HepG2 (cell line): ENCODE measurements at regions not wholly inside any gene's neighbourhood (a gene's known extent, or its start where the extent isn't known, plus 50 kb on each side); places are given as distances from the start of the nearest gene placed in this dataset.
"Not testable (repeated sequence)": the region's sequence is repeated elsewhere in the genome, so short reads cannot be mapped to it uniquely, and the experiment has no call there.

Source experiments
- ATAC-seq: fragments of 200-7000 bp; cut with Tn5 transposase; 3 replicates; pipeline ENCODE4 v1.9.1; 2020; ENCODE audit warnings: mild to moderate bottlenecking, moderate library complexity
- BruUV-seq: library from RNA; stranded (reverse); fragments of 400-500 nt; replicated peaks from 2 replicates; lab custom pipeline; 2021; lab: Mats Ljungman, UMichigan
- CTCF ChIA-PET: fragments of 300-600 bp; formaldehyde crosslinking; extraction: SDS; loops from one replicate; lab custom pipeline; 2021; ENCODE audit warnings: low total read pairs, inconsistent platforms, low intra/inter-chr PET ratio; lab: Yijun Ruan, JAX
- POLR2A ChIA-PET: fragments of 350-600 bp; sonication (Branson Sonifier 250); formaldehyde crosslinking; loops from one replicate; lab custom pipeline; 2020; ENCODE audit warnings: antibody characterized with exemption, inconsistent platforms; lab: Yijun Ruan, JAX
- DNase-seq: peaks from one replicate; pipeline ENCODE4 v3.0.0-alpha.2; 2015; ENCODE audit warnings: low spot score
- FAIRE-seq: peaks from 3 replicates; lab custom pipeline; 2011; peaks lifted over from hg19 to GRCh38; lab: Jason Lieb, UNC
- H2AFZ ChIP-seq: one replicate; pipeline ENCODE4 v1.6.1; 2011; ENCODE audit warnings: low read length, inconsistent platforms
- H3K27ac ChIP-seq: fragments of 300-600 bp; 3 replicates; pipeline ENCODE4 v1.8.0; 2011; ENCODE audit warnings: mixed run types, mild to moderate bottlenecking, mixed read lengths, low read length, inconsistent platforms; ENCODE audit not compliant: insufficient read depth; ENCODE audit errors: extremely low read length
- H3K27me3 ChIP-seq, 2 experiments: fragments of 200-600 bp in 1 of 2; 2 replicates in 1 of 2; 3 replicates in 1 of 2; pipeline versions ENCODE4 v1.6.0 to v1.8.0; 2011; ENCODE audit warnings: low read length in 2 of 2, mild to moderate bottlenecking in 2 of 2, moderate library complexity in 2 of 2, inconsistent platforms in 1 of 2; ENCODE audit not compliant: insufficient read depth in 2 of 2, control insufficient read depth in 1 of 2
- H3K36me3 ChIP-seq, 2 experiments: fragments of 200-600 bp in 1 of 2; replicated peaks in 1 of 2; 2 replicates in 1 of 2; 3 replicates in 1 of 2; pipeline versions ENCODE4 v1.5.1 to v1.8.0; 2011; ENCODE audit warnings: low read length in 2 of 2, inconsistent platforms in 1 of 2; ENCODE audit not compliant: insufficient read depth in 2 of 2, control insufficient read depth in 1 of 2
- H3K4me1 ChIP-seq: 2 replicates; pipeline ENCODE4 v1.5.1; 2012; ENCODE audit warnings: low read length, inconsistent platforms; ENCODE audit not compliant: insufficient read depth
- H3K4me2 ChIP-seq: 2 replicates; pipeline ENCODE4 v1.6.0; 2011; ENCODE audit warnings: low read depth, low read length, inconsistent platforms
- H3K4me3 ChIP-seq, 3 experiments: fragments of 200-600 bp in 1 of 3; sonication (generic), shearing (Covaris generic) in 1 of 3; replicated peaks in 1 of 3; 2 replicates each; pipeline ENCODE4 v1.5.1; 2011 to 2016; ENCODE audit warnings: low read length in 3 of 3, inconsistent platforms in 2 of 3, low read depth in 2 of 3, mild to moderate bottlenecking in 2 of 3, control low read depth in 1 of 3, mixed read lengths in 1 of 3; ENCODE audit not compliant: insufficient read depth in 1 of 3
- H3K79me2 ChIP-seq: one replicate; pipeline ENCODE4 v1.6.1; 2011; ENCODE audit warnings: low read length, inconsistent platforms; ENCODE audit not compliant: insufficient read depth
- H3K9ac ChIP-seq: 2 replicates; pipeline ENCODE4 v1.6.0; 2011; ENCODE audit warnings: mild to moderate bottlenecking, low read depth, low read length, inconsistent platforms; ENCODE audit not compliant: insufficient read depth
- H3K9me3 ChIP-seq: 2 replicates; pipeline ENCODE4 v1.5.1; 2012; ENCODE audit warnings: mild to moderate bottlenecking, low read length
- H4K20me1 ChIP-seq: 2 replicates; pipeline ENCODE4 v1.6.0; 2011; ENCODE audit warnings: inconsistent platforms, mild to moderate bottlenecking, low read length, moderate library complexity; ENCODE audit not compliant: insufficient read depth
- BRCA1 ChIP-seq: sonication (generic); formaldehyde crosslinking; IDR thresholded peaks from 2 replicates; pipeline ENCODE4 v1.4.0; 2020; ENCODE audit warnings: missing genetic modification reagents
- HNF4G ChIP-seq, 2 experiments: sonication (generic) in 1 of 2; formaldehyde crosslinking in 1 of 2; IDR thresholded peaks; 2 replicates each; pipeline versions ENCODE4 v1.4.0 to v1.6.1; 2011 to 2020; ENCODE audit warnings: borderline replicate concordance in 2 of 2, low read depth in 2 of 2, mild to moderate bottlenecking in 2 of 2, low read length in 1 of 2, missing genetic modification reagents in 1 of 2, moderate library complexity in 1 of 2
- RAD21 ChIP-seq: fragments of 450-650 bp; formaldehyde crosslinking; IDR thresholded peaks from 2 replicates; pipeline ENCODE4 v1.5.0; 2020; ENCODE audit warnings: mild to moderate bottlenecking
- XRCC5 ChIP-seq: fragments of 200-400 bp; formaldehyde crosslinking; optimal IDR thresholded peaks from 2 replicates; pipeline ENCODE3; 2017; ENCODE audit warnings: mild to moderate bottlenecking, low read length
- ZNF562 ChIP-seq: sonication (generic); formaldehyde crosslinking; IDR thresholded peaks from 2 replicates; pipeline ENCODE4 v1.8.0; 2022; ENCODE audit warnings: missing genetic modification reagents, borderline replicate concordance
- WGBS: methylation state at CpG from one replicate; pipeline ENCODE4 v1.1.6; 2017; ENCODE audit warnings: low lambda C conversion rate; 5-methylcytosine and 5-hydroxymethylcytosine counted together
- in situ Hi-C: cut with HindIII; loops from 2 replicates; pipeline ENCODE4 v1.10.0; 2017; ENCODE audit warnings: low pct_unique_long_range_greater_than_20kb; ENCODE audit not compliant: extremely low pct_ligation_motif_present
- intact Hi-C: fragments of 100-400 bp; cut with micrococcal nuclease; formaldehyde crosslinking; loops from one replicate; pipeline ENCODE4 v1.10.0; 2022; ENCODE audit not compliant: unreplicated experiment
- TF ChIP-seq, protein P1 (sequence below): sonication (generic); formaldehyde crosslinking; IDR thresholded peaks from 2 replicates; pipeline ENCODE4 v1.5.1; 2020; ENCODE audit warnings: mild to moderate bottlenecking, missing genetic modification reagents, borderline replicate concordance

DNA sequence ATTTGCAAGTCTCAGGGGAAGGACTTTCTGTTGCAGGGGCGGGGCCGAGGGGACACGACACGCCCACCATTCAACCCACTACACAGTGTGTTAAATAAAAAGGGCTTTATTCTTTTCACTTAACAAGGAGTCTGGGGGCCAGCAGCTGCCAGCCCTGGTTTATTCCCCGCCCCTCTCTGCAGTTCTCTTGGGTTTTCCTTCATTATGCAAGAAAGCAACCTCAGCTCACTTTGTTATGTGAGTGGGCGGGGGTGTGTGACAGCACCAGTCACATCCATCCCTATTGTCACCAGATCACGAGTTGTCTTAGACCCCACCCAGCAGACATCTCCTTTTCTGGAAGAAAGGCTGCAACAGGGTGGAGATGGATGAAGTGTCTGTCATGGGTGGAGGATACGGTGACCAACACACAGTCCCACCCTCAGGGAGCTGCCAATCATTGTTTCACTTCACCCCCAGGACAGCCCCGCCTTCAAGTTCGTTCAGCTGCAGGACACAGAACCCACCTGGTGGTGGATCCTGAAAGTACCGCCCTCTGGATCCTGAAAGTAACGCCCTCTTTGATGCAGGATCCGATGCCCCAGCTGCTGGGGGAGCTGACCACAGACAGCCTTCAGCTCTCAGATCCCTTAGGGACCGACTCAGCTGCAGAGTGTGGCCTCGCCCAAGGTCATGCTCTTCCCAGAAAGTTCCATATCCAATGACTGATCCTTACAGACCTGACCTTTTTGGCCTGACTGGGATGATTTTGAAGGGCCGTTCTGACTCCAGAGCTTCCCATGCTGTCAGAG lies 79.6 kb downstream of the SMIM20 start (continued):
- TF ChIP-seq, protein P1, sequence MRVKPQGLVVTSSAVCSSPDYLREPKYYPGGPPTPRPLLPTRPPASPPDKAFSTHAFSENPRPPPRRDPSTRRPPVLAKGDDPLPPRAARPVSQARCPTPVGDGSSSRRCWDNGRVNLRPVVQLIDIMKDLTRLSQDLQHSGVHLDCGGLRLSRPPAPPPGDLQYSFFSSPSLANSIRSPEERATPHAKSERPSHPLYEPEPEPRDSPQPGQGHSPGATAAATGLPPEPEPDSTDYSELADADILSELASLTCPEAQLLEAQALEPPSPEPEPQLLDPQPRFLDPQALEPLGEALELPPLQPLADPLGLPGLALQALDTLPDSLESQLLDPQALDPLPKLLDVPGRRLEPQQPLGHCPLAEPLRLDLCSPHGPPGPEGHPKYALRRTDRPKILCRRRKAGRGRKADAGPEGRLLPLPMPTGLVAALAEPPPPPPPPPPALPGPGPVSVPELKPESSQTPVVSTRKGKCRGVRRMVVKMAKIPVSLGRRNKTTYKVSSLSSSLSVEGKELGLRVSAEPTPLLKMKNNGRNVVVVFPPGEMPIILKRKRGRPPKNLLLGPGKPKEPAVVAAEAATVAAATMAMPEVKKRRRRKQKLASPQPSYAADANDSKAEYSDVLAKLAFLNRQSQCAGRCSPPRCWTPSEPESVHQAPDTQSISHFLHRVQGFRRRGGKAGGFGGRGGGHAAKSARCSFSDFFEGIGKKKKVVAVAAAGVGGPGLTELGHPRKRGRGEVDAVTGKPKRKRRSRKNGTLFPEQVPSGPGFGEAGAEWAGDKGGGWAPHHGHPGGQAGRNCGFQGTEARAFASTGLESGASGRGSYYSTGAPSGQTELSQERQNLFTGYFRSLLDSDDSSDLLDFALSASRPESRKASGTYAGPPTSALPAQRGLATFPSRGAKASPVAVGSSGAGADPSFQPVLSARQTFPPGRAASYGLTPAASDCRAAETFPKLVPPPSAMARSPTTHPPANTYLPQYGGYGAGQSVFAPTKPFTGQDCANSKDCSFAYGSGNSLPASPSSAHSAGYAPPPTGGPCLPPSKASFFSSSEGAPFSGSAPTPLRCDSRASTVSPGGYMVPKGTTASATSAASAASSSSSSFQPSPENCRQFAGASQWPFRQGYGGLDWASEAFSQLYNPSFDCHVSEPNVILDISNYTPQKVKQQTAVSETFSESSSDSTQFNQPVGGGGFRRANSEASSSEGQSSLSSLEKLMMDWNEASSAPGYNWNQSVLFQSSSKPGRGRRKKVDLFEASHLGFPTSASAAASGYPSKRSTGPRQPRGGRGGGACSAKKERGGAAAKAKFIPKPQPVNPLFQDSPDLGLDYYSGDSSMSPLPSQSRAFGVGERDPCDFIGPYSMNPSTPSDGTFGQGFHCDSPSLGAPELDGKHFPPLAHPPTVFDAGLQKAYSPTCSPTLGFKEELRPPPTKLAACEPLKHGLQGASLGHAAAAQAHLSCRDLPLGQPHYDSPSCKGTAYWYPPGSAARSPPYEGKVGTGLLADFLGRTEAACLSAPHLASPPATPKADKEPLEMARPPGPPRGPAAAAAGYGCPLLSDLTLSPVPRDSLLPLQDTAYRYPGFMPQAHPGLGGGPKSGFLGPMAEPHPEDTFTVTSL (CRISPR knock-in tag) = no peak
- TF ChIP-seq BRCA1 (no peak), HNF4G (IDR thresholded peaks at IDR 0.05; ENCODE audit: borderline replicate concordance, low read depth, low read length) (no peak), HNF4G (CRISPR knock-in tag; IDR thresholded peaks at IDR 0.05; ENCODE audit: borderline replicate concordance, low read depth) (no peak), ZNF562 (CRISPR knock-in tag) (no peak), XRCC5 (peak; percentile 21), RAD21 (CRISPR knock-in tag) (peak; percentile 37; the same call in 1 of the 2 replicates)

DNA sequence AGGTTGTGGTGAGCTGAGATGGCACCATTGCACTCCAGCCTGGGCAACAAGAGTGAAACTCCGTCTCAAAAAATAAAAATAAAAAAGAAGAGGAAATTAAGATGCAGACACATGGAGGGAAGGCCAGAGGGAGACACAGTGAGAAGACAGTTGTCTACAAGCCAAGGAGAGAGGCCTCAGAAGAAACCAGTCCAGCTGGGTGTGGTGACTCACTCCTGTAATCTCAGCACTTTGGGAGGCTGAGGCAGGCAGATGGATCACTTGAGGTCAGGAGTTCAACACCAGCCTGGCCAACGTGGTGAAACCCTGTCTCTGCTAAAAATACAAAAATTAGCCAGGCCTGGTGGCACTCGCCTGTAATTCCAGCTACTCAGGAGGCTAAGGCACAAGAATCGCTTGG lies 80.6 kb downstream of the SMIM20 start:
- H3K4me3 ChIP-seq, H3K36me3 ChIP-seq, POLR2A ChIA-PET, H3K4me1 ChIP-seq, H3K4me2 ChIP-seq, H4K20me1 ChIP-seq, H3K9ac ChIP-seq, in situ Hi-C loops, FAIRE-seq, ATAC-seq, H3K27ac ChIP-seq, DNase-seq, H3K79me2 ChIP-seq, H3K9me3 ChIP-seq, BruUV-seq, H3K27me3 ChIP-seq, H2AFZ ChIP-seq: not testable (repeated sequence)
- CTCF ChIA-PET = interaction anchor here (1.5 kb wide), 1 partner anchor 69 kb away, joined by 4 read pairs; no protein-coding TSS in a partner anchor
- 42% methylated on average over 3 of the region's 4 CpGs for WGBS
- intact Hi-C loops = loop anchor here (5.0 kb wide), 1 partner anchor 67 kb away; no protein-coding TSS in a partner anchor
